ENCODE measurements at regions not wholly inside any gene's neighbourhood (a gene's known extent, or its start where the extent isn't known, plus 50 kb on each side); places are given as distances from the start of the nearest gene placed in this dataset.

DNA sequence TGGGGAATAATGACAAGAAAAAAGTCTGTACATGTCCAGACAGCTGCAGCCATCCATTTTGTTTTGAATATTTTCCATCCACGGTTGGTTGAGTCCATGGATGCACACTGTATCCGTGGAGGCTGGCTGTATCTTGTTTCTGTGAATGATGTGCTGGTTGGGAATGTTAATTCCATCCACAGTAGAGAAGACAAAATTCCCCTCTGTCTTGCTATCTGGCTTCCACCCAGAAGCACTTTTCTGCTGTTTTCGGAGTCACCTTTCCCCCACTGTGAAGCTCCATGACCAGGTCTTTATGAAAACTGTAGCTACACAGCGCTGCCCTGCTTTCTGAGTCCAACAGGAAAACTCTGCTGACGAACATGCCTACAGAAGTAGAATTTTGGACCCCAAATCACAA, 122.3 kb downstream of the HRH4 start:
- TF ChIP-seq, protein P1, sequence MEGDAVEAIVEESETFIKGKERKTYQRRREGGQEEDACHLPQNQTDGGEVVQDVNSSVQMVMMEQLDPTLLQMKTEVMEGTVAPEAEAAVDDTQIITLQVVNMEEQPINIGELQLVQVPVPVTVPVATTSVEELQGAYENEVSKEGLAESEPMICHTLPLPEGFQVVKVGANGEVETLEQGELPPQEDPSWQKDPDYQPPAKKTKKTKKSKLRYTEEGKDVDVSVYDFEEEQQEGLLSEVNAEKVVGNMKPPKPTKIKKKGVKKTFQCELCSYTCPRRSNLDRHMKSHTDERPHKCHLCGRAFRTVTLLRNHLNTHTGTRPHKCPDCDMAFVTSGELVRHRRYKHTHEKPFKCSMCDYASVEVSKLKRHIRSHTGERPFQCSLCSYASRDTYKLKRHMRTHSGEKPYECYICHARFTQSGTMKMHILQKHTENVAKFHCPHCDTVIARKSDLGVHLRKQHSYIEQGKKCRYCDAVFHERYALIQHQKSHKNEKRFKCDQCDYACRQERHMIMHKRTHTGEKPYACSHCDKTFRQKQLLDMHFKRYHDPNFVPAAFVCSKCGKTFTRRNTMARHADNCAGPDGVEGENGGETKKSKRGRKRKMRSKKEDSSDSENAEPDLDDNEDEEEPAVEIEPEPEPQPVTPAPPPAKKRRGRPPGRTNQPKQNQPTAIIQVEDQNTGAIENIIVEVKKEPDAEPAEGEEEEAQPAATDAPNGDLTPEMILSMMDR (IDR thresholded peaks at IDR 0.05; ENCODE audit: insufficient read depth, low read length, poor library complexity, severe bottlenecking), result no peak
- TF ChIP-seq EZH2phosphoT487 (conservative IDR thresholded peaks at IDR 0.05; ENCODE audit: low read length), result no peak
